ENCODE measurements at regions not wholly inside any gene's neighbourhood (a gene's known extent, or its start where the extent isn't known, plus 50 kb on each side); places are given as distances from the start of the nearest gene placed in this dataset.

- no peak for TF ChIP-seq CTCF (IDR thresholded peaks at IDR 0.05)
- no peak for TF ChIP-seq POLR2A (IDR thresholded peaks at IDR 0.05)
- TF ChIP-seq POLR2AphosphoS5 (IDR thresholded peaks at IDR 0.05): no peak
These were observed 869.4 kb upstream of the PHF14 start for GRCh38 chr7:10104292-10104691.
